B cell (primary cell): ENCODE measurements at regions not wholly inside any gene's neighbourhood (a gene's known extent, or its start where the extent isn't known, plus 50 kb on each side); places are given as distances from the start of the nearest gene placed in this dataset.

Source experiments
- ATAC-seq: fragments of 200-7000 bp; cut with Tn5 transposase; one replicate; pipeline ENCODE4 v1.10.0; 2021; ENCODE audit warnings: low read depth, mild to moderate bottlenecking, moderate number of reproducible peaks, moderate library complexity
- CTCF ChIA-PET: fragments of 350-600 bp; sonication (Branson Sonifier 250); formaldehyde crosslinking; loops from one replicate; lab custom pipeline; 2021; ENCODE audit warnings: antibody characterized with exemption, inconsistent platforms; lab: Charles Lee
- POLR2A ChIA-PET: fragments of 350-600 bp; sonication (Branson Sonifier 250); formaldehyde crosslinking; loops from one replicate; lab custom pipeline; 2021; ENCODE audit warnings: antibody characterized with exemption; lab: Charles Lee
- DNase-seq: peaks from one replicate; pipeline ENCODE4 v3.0.0; 2013
- H2AFZ ChIP-seq: 2 replicates; pipeline ENCODE4 v1.6.1; 2012; ENCODE audit warnings: mild to moderate bottlenecking, low read depth, low read length; ENCODE audit not compliant: insufficient read depth, poor library complexity, severe bottlenecking
- H3K27ac ChIP-seq, 2 donors: 1 replicate in 1 of 2; 2 replicates in 1 of 2; pipeline ENCODE4 v1.5.1; 2012 to 2013; ENCODE audit warnings: low read length in 2 of 2, mild to moderate bottlenecking in 2 of 2, moderate library complexity in 1 of 2
- H3K27me3 ChIP-seq, 4 experiments: fragments of 200-600 bp in 1 of 4; sonication (generic) in 1 of 4; replicated peaks in 1 of 4; 1 replicate in 2 of 4; 2 replicates in 2 of 4; pipeline versions ENCODE4 v1.6.1 to v1.7.0; 2013 to 2016; ENCODE audit warnings: low read length in 3 of 4, mild to moderate bottlenecking in 2 of 4, mixed read lengths in 1 of 4, moderate library complexity in 1 of 4; ENCODE audit not compliant: insufficient read depth in 4 of 4, control insufficient read depth in 3 of 4; ENCODE audit errors: control extremely low read depth in 1 of 4
- H3K36me3 ChIP-seq, 2 experiments: replicated peaks in 1 of 2; 1 replicate in 1 of 2; 2 replicates in 1 of 2; pipeline versions ENCODE4 v1.6.1 to v1.7.1; 2013; ENCODE audit warnings: low read length in 1 of 2; ENCODE audit not compliant: insufficient read depth in 2 of 2, control insufficient read depth in 1 of 2; ENCODE audit errors: control extremely low read depth in 1 of 2, extremely low read depth in 1 of 2
- H3K4me1 ChIP-seq, 2 donors: fragments of 200-600 bp in 1 of 2; sonication (generic) in 1 of 2; 1 replicate in 1 of 2; 2 replicates in 1 of 2; pipeline versions ENCODE4 v1.5.1 to v1.6.1; 2013 to 2017; ENCODE audit warnings: low read length in 2 of 2; ENCODE audit not compliant: control insufficient read depth in 2 of 2, insufficient read depth in 2 of 2
- H3K4me2 ChIP-seq: replicated peaks from 2 replicates; pipeline ENCODE3; 2012; ENCODE audit warnings: mild to moderate bottlenecking, low read depth, low read length; ENCODE audit not compliant: poor library complexity, severe bottlenecking
- H3K4me3 ChIP-seq, 5 experiments: fragments of 200-600 bp in 1 of 5; sonication (generic) in 1 of 5; 1 replicate in 3 of 5; 2 replicates in 2 of 5; pipeline versions ENCODE4 v1.5.1 to v1.7.0; 2011 to 2016; ENCODE audit warnings: low read length in 4 of 5, mild to moderate bottlenecking in 4 of 5, low read depth in 2 of 5, control low read depth in 1 of 5, moderate library complexity in 1 of 5; ENCODE audit not compliant: insufficient read depth in 1 of 5; ENCODE audit errors: control extremely low read depth in 1 of 5, extremely low read depth in 1 of 5
- H3K79me2 ChIP-seq: fragments of 200-600 bp; sonication (generic); one replicate; pipeline ENCODE4 v1.6.0; 2016; ENCODE audit warnings: low read length; ENCODE audit not compliant: control insufficient read depth, insufficient read depth
- H3K9ac ChIP-seq: fragments of 200-600 bp; sonication (generic); 2 replicates; pipeline ENCODE4 v1.6.1; 2017; ENCODE audit warnings: mild to moderate bottlenecking, low read length, moderate library complexity
- H3K9me3 ChIP-seq, 3 donors: one replicate each; pipeline versions ENCODE4 v1.6.1 to v1.7.1; 2013; ENCODE audit warnings: low read length in 2 of 3; ENCODE audit not compliant: control insufficient read depth in 2 of 3, insufficient read depth in 1 of 3; ENCODE audit errors: control extremely low read depth in 1 of 3
- H4K20me1 ChIP-seq: 2 replicates; pipeline ENCODE4 v1.6.0; 2012; ENCODE audit warnings: mild to moderate bottlenecking, low read length; ENCODE audit not compliant: insufficient read depth, control insufficient read depth, poor library complexity, severe bottlenecking
- H3K27ac Mint-ChIP-seq: one replicate; pipeline ENCODE4 v1.8.0; 2021; ENCODE audit warnings: mixed read lengths
- H3K27me3 Mint-ChIP-seq: one replicate; pipeline ENCODE4 v1.8.0; 2021; ENCODE audit warnings: mixed read lengths
- H3K4me1 Mint-ChIP-seq: one replicate; pipeline ENCODE4 v1.8.0; 2021; ENCODE audit warnings: mixed read lengths
- H3K4me3 Mint-ChIP-seq: one replicate; pipeline ENCODE4 v1.8.0; 2021; ENCODE audit warnings: mixed read lengths
- H3K9me3 Mint-ChIP-seq: one replicate; pipeline ENCODE4 v1.8.0; 2022; ENCODE audit warnings: mixed read lengths; ENCODE audit not compliant: insufficient read depth
- CTCF ChIP-seq: fragments of 200-600 bp; IDR thresholded peaks from one replicate; pipeline ENCODE4 v1.8.0; 2022; ENCODE audit warnings: antibody characterized with exemption, mild to moderate bottlenecking
- EZH2 ChIP-seq: IDR thresholded peaks from 2 replicates; pipeline ENCODE4 v1.6.1; 2012; ENCODE audit warnings: borderline replicate concordance, low read depth, mild to moderate bottlenecking, moderate library complexity, low read length; ENCODE audit not compliant: insufficient read depth, poor library complexity, severe bottlenecking
- WGBS: methylation state at CpG from one replicate; pipeline ENCODE4 v1.1.5; 2013; ENCODE audit warnings: missing lambda C conversion rate; ENCODE audit not compliant: insufficient coverage; 5-methylcytosine and 5-hydroxymethylcytosine counted together
- intact Hi-C: fragments of 100-400 bp; cut with micrococcal nuclease; formaldehyde crosslinking; loops from one replicate; pipeline ENCODE4 v1.10.0; 2022

- Mint-ChIP-seq H3K9me3 (no peaks in the 10 kb centered on the region), H3K4me1 (no peaks in the 10 kb centered on the region), H3K27ac (no peak overlapping the region), H3K27me3 (no peaks in the 10 kb centered on the region), H3K4me3 (no peak overlapping the region)
- no peak overlapping the region for H2AFZ ChIP-seq
- H3K4me2 ChIP-seq: no peak overlapping the region
- no peaks in the 10 kb centered on the region for H3K36me3 ChIP-seq
- no peak overlapping the region for H3K4me3 ChIP-seq
- intact Hi-C loops: no loop called here
- POLR2A ChIA-PET: no interaction called here
- no peaks in the 10 kb centered on the region for H4K20me1 ChIP-seq
- H3K27ac ChIP-seq: no peak overlapping the region
- DNase-seq (no peak), ATAC-seq (no peak)
- no peak for TF ChIP-seq CTCF
- no peak for TF ChIP-seq EZH2
- H3K9me3 ChIP-seq: no peaks in the 10 kb centered on the region
- WGBS: no CpG with 5 or more reads among the region's 3 CpGs
- no peaks in the 10 kb centered on the region for H3K27me3 ChIP-seq
- H3K79me2 ChIP-seq: no peaks in the 10 kb centered on the region
- no peaks in the 10 kb centered on the region for H3K4me1 ChIP-seq
- no peak overlapping the region for H3K9ac ChIP-seq
- CTCF ChIA-PET: no interaction called here
These were observed 1262.3 kb upstream of the PHF14 start for GRCh38 chr7:9711259-9711918.

GRCh38 chr7:9718071-9718661, 1255.5 kb upstream of the PHF14 start:
- Histone ChIP-seq H3K27ac (no peak overlapping the region), H3K4me3 (no peak overlapping the region), H3K27me3 (no peaks in the 10 kb centered on the region), H3K79me2 (no peaks in the 10 kb centered on the region), H4K20me1 (no peaks in the 10 kb centered on the region), H3K36me3 (no peaks in the 10 kb centered on the region), H3K4me2 (no peak overlapping the region), H3K9me3 (peaks cover 0 to 5% (median 0%) of the 10 kb centered on the region in 3 donors), H3K9ac (no peak overlapping the region), H2AFZ (no peak overlapping the region), H3K4me1 (no peaks in the 10 kb centered on the region)
- no peak for DNase-seq
- TF ChIP-seq CTCF (no peak), EZH2 (no peak)
- Mint-ChIP-seq H3K4me1 (no peaks in the 10 kb centered on the region), H3K27me3 (no peaks in the 10 kb centered on the region), H3K9me3 (no peaks in the 10 kb centered on the region), H3K27ac (no peak overlapping the region), H3K4me3 (no peak overlapping the region)
- ChIA-PET POLR2A (no interaction called here), CTCF (no interaction called here)
- ATAC-seq: no peak
- intact Hi-C loops: no loop called here
